SK-N-DZ (cell line): ENCODE measurements at regions not wholly inside any gene's neighbourhood (a gene's known extent, or its start where the extent isn't known, plus 50 kb on each side); places are given as distances from the start of the nearest gene placed in this dataset.

Experiments used
- DNase-seq: peaks from one replicate; pipeline ENCODE4 v3.0.0-alpha.2; 2015; ENCODE audit warnings: low spot score

DNA sequence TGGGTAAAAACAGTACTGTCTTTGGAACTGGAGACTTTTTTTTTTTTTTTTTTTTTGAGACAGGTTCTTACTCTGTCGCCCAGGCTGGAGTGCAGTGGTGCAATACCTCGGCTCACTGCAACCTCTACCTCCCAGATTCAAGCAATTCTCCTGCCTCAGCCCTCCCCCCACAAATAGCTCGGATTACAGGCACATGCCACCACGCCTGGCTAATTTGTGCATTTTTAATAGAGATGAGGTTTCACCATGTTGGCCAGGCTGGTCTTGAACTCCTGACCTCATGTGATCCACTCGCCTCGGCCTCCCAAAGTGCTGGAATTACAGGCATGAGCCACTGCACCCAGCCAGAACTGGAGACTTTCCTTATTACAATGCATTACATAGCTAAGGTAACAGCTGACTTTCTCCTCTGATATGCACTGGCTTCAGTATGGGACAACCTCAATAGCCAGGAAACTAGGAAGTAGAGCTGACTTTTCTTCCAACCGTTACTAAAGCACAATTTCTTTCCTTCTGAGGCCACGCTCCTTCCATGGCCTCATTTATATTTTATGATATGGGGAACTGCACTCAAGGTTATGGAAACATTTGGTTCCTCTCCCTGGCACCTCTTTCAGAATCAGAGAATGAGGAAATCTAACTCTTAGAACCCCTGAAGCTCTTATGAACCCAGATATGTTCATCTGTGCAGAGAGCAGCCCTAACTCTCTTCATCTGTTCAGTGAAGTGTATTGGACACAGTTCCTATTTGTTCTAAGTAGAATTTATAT lies 53.5 kb upstream of the FAM9B start:
- DNase-seq = no peak

DNA sequence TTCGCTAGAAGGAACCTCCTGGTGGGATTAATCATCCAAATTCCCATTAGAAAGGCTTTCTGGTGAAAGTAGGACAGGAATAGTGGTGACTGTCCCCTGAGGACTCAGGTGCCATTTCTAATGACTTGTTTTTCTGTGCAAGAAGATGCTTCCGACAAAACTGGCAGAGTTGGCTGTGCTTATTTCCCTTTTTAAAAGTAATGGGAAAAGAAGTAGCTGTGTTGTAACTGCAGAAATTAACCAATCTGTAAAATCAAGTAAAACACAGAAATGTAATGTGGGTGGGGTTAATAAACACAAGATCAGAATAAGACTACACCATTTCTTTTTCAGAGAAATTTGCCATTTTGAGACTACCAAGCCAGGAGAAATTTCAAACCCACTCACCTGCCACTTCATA lies 55.0 kb upstream of the FAM9B start:
- DNase-seq = no peak

DNA sequence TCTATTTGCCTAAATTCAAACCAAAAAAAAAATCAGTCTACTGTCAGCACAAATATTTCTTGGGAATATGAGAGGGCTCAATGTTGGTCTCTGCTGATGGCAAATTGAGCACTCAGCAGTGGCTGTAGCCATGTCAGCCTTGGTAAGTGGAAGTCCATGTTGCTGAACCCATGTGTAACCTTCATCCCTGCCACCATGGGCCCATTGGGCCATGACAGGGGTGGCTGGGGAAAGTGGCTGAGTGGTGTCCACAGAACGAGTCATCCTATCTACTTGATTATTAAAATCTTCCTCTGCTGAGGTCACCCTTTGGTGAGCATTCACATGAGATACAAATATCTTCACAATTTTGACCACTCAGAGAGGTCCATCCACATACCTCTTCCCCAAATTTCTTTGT lies 56.8 kb upstream of the FAM9B start:
- DNase-seq = no peak

DNA sequence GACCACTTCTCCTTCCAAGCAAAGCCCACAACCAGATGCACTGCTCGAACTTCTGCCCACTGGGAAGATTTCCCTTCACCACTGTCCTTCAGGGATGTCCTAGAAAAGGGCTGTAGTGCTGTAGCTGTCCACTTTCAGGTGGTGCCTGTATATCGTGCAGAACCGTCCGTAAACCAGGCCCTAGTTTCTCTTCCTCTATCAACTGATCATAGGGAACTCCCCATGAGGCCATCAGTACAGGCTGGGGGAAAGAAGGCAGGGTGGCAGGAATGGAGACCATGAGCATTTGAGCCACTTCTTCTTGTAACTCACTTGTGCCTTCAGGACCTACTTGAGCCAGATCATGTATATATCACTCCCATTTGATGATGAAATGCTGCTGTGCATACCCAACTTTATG lies 57.3 kb upstream of the FAM9B start:
- no peak for DNase-seq

- no peak for DNase-seq
Observed at GRCh38 chrX:9102956-9103355, 69.0 kb upstream of the FAM9B start.

DNA sequence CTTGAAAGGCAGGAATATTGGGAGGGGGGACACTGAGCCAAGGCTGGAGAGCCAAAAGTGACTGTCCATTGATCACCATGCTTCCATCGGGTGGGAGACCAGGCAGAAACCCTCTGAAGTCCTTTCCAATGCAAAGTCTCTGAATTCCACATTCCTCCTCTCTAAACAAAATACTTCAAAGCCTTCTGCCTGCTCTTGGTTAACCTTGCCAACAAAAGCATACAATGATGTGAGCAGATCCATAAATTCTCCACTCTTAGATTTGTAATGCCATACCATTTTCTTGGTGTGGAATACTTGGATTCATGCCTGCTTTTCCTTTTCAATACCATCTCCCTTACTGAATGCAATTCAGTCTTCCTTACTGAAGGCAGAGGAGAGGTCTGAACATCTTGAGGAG lies 74.1 kb upstream of the FAM9B start:
- DNase-seq = no peak

- no peak for DNase-seq
Observed at GRCh38 chrX:9110808-9111207, 76.9 kb upstream of the FAM9B start.

GRCh38 chrX:9114245-9114644 lies 80.3 kb upstream of the FAM9B start:
- no peak for DNase-seq

DNA sequence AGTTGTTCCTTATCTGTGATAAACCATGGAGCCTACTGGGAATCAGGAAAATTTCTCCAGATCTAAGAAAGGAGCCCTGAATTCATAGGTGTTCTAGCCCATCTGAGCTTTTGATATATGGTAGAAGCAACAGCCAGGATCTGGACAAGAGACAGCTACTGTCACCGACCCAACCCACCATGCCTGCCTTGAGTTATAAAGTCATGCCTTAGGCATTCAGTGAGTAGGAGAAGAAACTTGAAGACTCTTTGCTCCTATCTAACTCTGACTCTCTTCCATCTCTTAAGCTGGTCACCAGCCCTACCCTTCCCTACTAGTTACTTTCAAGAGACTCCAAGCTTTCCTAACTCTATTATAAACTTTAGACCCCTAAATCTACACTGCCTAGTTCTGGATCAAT lies 83.9 kb upstream of the FAM9B start:
- DNase-seq = no peak

DNA sequence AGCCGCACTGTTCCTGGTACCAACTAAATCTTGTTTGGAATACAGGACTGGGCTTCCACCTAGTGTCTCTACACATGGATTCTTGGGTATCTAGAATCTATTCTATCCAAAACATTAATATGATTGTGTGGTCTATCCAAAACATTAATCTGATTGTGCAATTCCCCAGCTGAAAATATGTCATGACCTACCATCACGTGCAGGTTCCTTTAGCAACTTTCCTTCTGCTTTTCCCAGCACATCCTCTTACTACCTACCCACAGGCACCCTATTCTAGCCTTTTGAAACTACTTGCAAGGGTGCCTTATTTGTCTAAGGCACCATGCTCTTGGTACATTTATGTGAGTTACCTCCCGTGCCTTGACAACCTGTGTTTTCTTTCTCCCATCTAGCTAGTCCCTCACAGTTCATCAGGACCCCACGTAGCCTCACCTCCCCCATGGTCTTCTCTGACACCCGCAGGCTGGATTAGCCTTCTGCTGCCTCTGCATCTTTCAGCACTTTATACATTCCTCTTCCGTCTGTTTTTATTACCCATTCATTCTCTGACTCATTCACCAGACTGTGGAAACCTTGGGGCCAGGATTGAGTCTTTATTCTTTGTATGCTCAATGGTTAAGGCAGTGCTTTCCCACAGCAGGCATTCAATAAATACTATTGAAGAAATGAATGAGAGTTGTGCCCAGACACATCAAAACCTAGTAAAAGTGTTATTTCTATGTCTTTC lies 88.8 kb upstream of the FAM9B start:
- no peak for DNase-seq

DNA sequence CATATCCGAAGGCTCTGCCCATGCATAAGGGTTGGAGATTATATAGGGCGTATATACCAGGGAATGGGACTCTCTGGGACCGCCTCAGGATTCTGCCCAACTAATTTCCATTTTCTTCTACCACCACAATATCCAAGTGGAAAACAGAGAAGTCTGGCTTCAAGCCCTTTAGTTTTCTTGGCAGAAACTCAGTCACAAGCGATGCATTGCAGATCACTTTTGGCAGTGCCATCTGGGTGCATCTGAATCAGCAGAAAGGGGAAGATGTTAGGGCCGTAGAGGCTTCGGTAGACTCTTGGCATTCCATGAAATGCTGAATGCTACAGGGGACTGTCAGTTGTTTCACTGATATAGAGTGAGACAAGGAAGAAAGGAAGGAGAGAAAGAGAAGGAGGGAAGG lies 94.1 kb upstream of the FAM9B start:
- no peak for DNase-seq

DNA sequence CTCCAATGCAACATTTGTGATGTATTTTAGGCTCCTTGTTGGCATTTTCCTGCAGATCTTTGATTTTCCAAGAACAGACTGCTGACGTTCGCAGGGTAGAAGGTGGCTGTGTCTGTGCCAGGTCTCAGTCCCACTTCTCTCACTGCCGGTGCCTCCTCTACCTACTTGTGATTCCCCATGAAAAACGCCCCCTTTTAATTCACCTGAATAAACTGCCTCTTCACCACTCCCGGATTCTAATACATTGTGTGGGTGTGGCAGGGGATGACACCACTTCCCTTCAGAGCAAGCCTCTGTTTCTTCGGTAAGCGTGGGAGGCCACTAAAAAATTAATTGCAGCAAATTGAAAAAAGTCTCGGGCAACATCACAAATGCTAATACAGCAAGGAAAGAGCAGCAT lies 96.1 kb upstream of the FAM9B start:
- no peak for DNase-seq

DNA sequence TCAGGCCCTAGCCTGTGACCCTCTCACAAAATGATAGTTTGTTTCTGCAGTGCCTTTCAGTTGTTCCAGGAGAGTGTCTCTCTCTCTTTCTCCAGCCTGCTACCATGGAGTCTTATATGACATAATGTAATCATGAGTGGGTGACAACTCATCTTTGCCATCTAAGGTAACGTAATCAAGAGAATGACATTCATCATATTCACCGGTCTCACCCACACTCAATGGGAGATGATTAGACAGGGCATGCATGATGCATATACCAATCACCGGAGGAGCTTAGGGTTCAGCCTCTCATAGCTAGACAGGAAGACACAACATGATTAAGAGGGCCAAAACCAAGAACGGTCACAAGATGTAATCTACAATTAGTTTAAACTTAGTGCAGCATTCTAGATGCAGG lies 97.1 kb upstream of the FAM9B start:
- DNase-seq = no peak

- no peak for DNase-seq
Observed at GRCh38 chrX:9132036-9132638, 98.2 kb upstream of the FAM9B start.

DNA sequence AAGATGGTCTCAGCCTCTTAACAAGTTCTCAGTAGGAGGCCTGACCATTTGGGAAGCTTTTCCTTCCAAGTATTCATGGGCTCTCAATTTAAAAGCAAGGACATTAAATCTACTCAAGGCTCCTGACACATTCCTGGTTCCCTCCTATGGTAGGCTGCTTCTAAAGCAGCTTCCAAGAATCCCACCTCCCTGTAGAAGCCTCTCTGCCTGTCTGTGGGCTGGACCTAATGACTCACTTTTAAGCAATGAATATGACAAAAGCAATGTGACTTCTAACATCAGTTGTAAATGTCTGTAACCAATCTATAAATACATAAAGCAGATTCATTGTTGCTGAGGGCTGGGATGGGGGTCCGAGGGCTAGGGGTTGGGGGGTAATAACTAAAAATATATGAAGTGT lies 99.5 kb upstream of the FAM9B start:
- DNase-seq = no peak

DNA sequence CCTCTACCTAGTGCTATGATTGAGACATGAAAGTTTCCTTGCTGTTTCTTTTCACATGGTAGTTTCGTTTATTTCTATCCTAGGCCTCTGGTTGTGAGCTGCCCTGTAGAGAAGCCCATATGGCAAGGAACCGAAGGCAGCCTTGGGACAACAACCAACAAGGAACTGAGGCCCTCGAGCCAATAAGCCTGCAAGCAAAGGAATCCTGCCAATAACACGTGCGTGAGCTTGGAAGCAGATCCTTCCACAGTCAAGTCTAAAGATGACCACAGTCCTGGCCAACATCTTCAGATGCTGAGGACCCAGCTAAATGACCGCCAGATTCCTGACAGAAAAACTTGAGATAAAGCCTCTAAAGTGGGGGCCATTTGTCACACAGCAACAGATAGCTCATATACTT lies 100.4 kb upstream of the FAM9B start:
- no peak for DNase-seq

DNA sequence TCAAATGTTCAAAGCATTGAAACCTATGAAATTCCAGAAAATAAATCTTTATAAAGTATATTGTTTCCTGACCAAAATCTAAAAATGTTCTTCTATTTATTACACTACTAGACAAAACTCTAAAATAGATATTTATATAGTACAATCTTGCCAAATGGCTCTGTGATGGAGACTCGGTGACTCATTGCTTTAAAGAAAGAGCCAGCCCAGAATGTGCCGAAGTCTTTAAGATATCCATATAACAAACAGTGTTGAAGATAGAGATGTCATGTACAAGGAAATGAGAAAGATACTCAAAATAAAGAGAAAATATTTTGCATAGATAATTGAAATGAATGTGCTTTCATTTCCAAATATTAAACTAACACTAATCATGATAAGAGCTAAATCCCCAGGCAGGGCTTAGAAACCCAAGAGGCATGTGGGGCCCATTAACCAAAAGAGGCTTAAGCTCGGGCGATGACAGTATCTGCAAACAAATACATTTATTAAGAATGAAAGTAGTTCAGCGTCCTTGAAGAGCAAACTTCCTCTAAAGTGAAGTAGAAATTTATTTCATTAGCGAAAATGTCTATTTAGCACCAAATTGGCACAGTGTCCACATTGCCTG lies 102.1 kb upstream of the FAM9B start:
- no peak for DNase-seq

DNA sequence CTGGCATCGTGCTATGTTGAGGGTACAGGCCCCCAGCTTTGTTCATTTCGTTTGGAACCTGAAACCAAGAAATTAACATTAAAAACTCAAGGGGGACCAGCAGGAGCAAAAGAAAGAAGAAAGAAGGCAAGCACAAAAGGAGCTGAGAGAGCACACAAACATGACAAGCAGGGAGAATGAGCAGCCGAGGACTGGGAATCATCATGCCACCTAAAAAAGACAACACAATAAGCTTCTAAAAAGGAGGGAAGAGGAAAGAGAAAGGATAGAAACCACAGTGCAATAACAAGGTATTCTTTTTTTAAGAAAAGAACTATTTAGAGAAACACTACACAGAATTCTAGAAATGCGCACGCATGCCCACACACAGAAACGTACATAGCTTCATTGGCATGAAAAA lies 103.2 kb upstream of the FAM9B start:
- no peak for DNase-seq

- no peak for DNase-seq
Observed at GRCh38 chrX:9141496-9141895, 107.6 kb upstream of the FAM9B start.

GRCh38 chrX:9144701-9145241 lies 110.8 kb upstream of the FAM9B start:
- DNase-seq = peak; percentile 26

DNA sequence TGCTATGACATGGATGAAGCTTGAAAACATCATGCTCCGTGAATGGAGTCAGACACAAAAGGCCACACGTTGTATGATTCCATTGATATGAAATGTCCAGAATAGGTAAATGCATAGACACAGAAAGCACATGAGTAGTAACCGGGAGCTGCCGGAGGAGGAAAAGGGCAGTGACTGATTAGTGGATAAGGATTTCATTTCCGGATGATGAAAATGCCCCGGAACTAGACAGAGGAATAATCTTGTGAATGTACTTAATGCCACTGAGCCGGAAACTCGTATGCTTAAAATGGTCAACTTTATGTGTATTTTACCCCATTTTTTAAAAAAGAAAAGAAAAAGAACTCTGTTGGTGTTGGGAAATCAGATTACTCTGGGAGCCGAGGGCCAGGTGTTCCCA lies 112.7 kb upstream of the FAM9B start:
- no peak for DNase-seq

GRCh38 chrX:9147086-9147485 lies 113.2 kb upstream of the FAM9B start:
- no peak for DNase-seq
